GM10266 (cell line): ENCODE measurements at regions not wholly inside any gene's neighbourhood (a gene's known extent, or its start where the extent isn't known, plus 50 kb on each side); places are given as distances from the start of the nearest gene placed in this dataset.
"Not testable (repeated sequence)": the region's sequence is repeated elsewhere in the genome, so short reads cannot be mapped to it uniquely, and the experiment has no call there.

Source experiments
- DNase-seq: peaks from one replicate; pipeline ENCODE4 v3.0.0; 2012; ENCODE audit errors: extremely low spot score
- TF ChIP-seq, protein P1 (sequence below): IDR thresholded peaks from 2 replicates; pipeline ENCODE4 v1.5.1; 2012; ENCODE audit warnings: mild to moderate bottlenecking, low read depth; ENCODE audit not compliant: control insufficient read depth, insufficient read depth; ENCODE audit errors: missing control alignments

DNA sequence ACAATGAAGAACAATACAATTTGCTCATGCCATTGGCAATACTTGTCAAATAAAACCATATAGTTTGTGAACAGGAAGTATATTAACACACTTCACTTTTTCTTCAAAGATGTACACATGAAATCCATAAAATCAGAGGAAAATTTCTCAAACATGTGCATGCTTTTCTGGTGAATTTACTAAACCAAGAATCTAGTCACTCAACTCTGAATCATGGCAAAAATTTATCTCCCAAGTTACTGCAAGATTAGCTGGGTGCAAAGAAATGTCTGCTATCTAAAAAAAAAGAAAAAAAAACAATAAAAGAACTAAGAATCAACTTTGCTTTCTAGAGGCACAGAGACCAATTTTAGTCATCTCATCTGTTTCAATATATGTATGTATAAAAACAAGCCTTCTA, 419.2 kb downstream of the NR4A2 start:
- TF ChIP-seq, protein P1, sequence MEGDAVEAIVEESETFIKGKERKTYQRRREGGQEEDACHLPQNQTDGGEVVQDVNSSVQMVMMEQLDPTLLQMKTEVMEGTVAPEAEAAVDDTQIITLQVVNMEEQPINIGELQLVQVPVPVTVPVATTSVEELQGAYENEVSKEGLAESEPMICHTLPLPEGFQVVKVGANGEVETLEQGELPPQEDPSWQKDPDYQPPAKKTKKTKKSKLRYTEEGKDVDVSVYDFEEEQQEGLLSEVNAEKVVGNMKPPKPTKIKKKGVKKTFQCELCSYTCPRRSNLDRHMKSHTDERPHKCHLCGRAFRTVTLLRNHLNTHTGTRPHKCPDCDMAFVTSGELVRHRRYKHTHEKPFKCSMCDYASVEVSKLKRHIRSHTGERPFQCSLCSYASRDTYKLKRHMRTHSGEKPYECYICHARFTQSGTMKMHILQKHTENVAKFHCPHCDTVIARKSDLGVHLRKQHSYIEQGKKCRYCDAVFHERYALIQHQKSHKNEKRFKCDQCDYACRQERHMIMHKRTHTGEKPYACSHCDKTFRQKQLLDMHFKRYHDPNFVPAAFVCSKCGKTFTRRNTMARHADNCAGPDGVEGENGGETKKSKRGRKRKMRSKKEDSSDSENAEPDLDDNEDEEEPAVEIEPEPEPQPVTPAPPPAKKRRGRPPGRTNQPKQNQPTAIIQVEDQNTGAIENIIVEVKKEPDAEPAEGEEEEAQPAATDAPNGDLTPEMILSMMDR = no peak
- no peak for DNase-seq

DNA sequence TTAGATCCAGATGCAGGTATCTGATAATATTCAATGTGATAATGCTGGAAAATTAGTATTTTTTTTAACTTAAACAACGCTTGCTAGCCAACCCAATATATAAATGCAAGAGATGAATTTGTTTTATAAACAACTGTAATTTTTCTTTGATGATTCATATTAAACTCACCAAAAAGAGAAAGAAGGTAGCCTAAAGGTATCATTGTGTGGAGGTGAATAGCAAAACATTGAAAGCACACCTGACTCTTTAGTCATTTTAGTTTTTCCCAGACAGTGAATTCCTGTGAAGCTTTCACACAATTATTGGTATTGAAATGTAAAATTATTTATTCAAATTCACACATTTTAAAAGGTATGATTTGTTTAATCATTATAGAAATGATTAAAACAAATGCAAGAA, 424.0 kb downstream of the NR4A2 start:
- TF ChIP-seq, protein P1 = no peak
- no peak for DNase-seq

DNA sequence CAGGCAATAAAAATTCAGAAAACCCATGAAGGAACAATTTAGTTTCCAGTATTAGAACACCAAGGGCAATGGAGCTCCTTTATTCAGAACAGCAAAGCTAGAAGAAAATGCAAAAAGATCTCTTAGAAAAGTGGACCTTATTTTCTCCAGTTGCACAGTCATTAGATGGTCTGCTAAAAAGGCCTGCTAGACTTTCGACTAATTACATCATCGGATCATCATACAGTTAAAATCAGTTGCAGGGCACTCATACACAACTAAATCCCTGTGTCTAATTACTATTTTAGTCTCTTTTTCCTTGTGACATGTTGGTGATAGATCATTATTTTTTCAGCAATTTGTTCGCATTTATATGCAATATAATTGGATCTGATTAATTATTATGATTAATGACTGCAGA, 425.3 kb downstream of the NR4A2 start:
- DNase-seq = no peak
- TF ChIP-seq, protein P1 = no peak

DNA sequence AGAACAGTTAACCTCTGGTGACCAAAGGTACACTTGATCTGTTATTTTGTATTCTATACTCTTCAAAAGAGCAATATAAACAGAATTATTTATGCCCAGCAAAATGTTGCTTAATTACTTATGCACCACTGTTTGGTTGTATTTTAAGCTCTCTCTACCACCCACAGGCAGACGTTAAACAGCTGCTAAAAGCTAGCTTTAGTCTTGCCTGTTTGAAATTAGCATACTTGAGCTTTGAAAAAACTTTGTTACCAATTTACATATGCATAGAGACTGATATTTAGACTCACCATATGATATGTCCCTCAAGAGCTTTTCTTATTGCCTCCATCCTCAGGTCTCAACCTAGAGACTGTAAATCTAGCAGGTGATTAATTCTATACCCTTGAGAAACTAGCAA, 426.9 kb downstream of the NR4A2 start:
- DNase-seq = no peak
- TF ChIP-seq, protein P1 = no peak

DNA sequence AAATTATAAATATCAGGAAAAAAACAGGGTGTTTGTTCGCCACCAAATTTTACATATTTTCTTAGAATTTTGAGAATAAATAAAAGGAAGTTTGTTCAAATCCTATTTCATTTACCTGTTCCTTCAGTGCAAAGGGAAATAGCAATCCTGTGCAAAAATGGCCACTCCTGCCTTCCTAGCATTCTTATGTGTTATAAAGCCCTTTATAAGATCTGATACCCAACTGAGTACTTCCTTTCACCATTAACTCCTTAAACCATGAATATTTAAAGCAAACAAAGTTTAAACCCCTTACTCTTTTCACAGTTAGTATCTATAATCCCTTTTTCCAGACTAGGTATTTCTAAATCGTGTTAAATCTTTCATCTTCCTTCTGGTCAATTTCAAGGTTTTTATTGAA, 427.8 kb downstream of the NR4A2 start:
- no peak for DNase-seq
- TF ChIP-seq, protein P1 = no peak

DNA sequence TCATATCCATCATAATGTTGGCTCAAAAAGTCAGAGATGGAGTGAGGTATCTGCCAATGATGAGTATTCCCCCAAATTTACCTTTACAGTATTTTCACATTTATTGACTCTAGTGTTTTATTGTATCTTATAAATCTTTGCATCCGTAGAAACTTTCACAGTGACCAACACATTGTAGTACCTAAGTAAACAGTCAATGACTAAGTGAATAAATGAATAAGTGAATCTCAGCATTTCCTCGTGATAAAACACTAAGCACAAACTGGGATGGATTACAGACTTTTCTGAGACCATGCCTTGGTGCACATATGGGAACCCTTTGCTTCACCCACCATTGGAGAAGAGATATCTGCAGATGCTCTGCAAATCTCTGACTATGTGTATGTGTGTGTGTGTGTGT, 429.9 kb downstream of the NR4A2 start:
- no peak for DNase-seq
- TF ChIP-seq, protein P1 = no peak

DNA sequence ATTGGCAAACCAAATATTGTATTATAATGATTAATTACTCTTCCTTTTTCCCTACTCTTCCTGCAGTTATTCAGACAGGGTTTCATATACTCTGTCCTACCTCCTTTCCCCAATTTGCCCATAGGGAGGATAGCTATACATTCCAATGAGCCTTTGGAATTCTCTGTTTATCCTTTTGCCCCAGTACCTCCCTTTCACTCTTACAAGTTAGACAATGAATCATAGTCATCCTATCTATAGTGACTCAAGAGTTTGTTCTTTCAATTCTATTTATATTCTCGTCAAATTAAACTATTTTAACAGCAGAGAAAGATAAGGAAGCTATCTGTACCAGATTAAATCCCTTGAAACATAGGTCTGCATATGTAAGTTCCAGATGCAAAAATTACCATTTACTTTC, 437.5 kb downstream of the NR4A2 start:
- no peak for DNase-seq
- TF ChIP-seq, protein P1 = no peak

DNA sequence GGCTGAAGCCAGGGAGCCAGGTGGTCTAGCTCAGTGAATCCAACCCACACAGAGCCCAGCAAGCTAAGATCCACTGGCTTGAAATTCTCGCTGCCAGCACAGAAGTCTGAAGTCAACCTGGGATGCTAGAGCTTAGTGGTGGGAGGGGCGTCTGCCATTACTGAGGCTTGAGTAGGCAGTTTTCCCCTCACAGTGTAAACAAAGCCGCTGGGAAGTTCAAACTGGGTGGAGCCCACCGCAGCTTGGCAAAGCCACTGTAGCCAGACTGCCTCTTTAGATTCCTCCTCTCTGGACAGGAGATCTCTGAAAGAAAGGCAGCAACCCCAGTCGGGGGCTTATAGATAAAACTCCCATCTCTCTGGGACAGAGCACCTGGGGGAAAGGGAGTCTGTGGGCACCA, 452.1 kb downstream of the NR4A2 start:
- DNase-seq = not testable (repeated sequence)

DNA sequence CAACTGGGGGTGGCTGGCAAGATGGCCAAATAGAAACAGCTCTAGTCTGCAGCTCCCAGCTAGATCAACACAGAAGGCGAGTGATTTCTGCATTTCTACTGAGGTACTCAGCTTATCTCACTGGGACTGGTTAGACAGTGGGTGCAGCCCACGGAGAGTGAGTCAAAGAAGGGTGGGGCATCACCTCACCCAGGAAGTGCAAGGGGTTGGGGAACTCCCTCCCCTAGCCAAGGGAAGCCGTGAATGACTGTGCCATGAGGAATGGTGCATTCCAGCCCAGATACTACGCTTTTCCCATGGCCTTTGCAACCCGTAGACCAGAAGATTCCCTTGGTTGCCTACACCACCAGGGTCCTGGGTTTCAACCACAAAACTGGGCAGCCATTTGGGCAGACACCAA, 452.6 kb downstream of the NR4A2 start:
- DNase-seq = not testable (repeated sequence)
